ENCODE measurements at regions not wholly inside any gene's neighbourhood (a gene's known extent, or its start where the extent isn't known, plus 50 kb on each side); places are given as distances from the start of the nearest gene placed in this dataset.

- TF ChIP-seq CTCF (IDR thresholded peaks at IDR 0.05) (no peak), EP300 (IDR thresholded peaks at IDR 0.05) (no peak), POLR2A (IDR thresholded peaks at IDR 0.05) (no peak), POLR2AphosphoS5 (IDR thresholded peaks at IDR 0.05) (no peak)
These were observed 899.5 kb downstream of the TLE1 start for GRCh38 chr9:80789831-80790230.

All from upper lobe of left lung (tissue), 4 donors.